ENCODE measurements at regions not wholly inside any gene's neighbourhood (a gene's known extent, or its start where the extent isn't known, plus 50 kb on each side); places are given as distances from the start of the nearest gene placed in this dataset.

DNA sequence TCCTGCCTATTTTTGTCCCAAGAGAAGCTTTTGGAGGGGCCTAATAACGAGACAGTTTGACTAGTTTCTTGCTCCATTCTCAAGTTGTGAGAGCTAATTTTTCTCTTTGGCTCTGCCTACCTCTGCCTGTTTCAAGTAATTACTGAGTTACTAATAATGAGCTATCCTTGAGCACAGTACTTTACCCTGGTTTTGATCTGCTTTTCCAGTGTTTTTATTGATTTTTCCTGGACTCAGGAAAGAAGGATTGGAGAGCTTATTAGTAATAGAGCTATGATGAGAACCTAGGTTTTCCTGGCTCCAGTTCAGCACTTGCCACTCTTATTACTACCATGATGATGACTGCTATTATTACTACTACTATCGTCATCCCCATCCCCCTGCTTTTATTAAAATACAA is 106.7 kb downstream of the HS3ST3B1 start:
- Histone ChIP-seq H3K27me3 (replicated peaks; ENCODE audit: control insufficient read depth, insufficient read depth, low read length) (no peaks in the 10 kb centered on the region), H3K4me1 (no peaks in the 10 kb centered on the region), H3K4me3 (ENCODE audit: low read depth, low read length) (no peak overlapping the region), H3K9me3 (no peaks in the 10 kb centered on the region), H3K36me3 (ENCODE audit: control insufficient read depth, insufficient read depth, low read length) (no peaks in the 10 kb centered on the region)
- intact Hi-C loops (cut with micrococcal nuclease; ENCODE audit: unreplicated experiment) = no loop called here
- no peak for DNase-seq
- ChIA-PET CTCF (no interaction called here), POLR2A (no interaction called here)
- Mint-ChIP-seq H3K27ac (ENCODE audit: unreplicated experiment) (no peak overlapping the region), H3K36me3 (ENCODE audit: insufficient read depth, unreplicated experiment) (no peaks in the 10 kb centered on the region), H3K9me3 (ENCODE audit: unreplicated experiment) (no peaks in the 10 kb centered on the region), H3K4me3 (ENCODE audit: unreplicated experiment) (no peak overlapping the region), H3K4me1 (ENCODE audit: low read depth, unreplicated experiment) (no peaks in the 10 kb centered on the region), H3K27me3 (ENCODE audit: insufficient read depth, unreplicated experiment) (no peaks in the 10 kb centered on the region)
- BruUV-seq (replicated peaks) = no TSS peak
- TF ChIP-seq, protein P1, sequence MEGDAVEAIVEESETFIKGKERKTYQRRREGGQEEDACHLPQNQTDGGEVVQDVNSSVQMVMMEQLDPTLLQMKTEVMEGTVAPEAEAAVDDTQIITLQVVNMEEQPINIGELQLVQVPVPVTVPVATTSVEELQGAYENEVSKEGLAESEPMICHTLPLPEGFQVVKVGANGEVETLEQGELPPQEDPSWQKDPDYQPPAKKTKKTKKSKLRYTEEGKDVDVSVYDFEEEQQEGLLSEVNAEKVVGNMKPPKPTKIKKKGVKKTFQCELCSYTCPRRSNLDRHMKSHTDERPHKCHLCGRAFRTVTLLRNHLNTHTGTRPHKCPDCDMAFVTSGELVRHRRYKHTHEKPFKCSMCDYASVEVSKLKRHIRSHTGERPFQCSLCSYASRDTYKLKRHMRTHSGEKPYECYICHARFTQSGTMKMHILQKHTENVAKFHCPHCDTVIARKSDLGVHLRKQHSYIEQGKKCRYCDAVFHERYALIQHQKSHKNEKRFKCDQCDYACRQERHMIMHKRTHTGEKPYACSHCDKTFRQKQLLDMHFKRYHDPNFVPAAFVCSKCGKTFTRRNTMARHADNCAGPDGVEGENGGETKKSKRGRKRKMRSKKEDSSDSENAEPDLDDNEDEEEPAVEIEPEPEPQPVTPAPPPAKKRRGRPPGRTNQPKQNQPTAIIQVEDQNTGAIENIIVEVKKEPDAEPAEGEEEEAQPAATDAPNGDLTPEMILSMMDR (IDR thresholded peaks at IDR 0.05; ENCODE audit: insufficient read depth in 1 of 2, low read depth in 1 of 2, low read length in 1 of 2, severe bottlenecking in 1 of 2, unreplicated experiment in 1 of 2) = no peak

DNA sequence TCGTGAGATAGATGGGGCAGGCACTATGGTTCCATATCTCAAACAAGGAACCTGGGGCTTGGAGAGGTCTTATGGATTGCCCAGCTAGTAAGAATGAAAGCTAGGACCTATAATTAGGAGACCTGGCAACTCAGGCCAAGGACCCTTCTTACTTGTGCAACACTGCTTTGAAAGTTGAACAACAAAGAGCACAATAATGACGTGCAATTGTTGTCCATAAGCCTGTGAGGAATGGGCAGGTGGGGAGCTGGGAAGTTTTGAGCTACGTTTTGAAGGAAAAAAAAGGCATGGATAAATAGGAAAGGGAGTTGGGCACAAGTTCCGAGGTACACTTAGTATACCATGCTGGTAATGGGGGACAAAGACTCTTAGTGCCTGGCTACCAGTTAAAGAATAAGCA is 104.3 kb downstream of the HS3ST3B1 start:
- Mint-ChIP-seq H3K27me3 (ENCODE audit: insufficient read depth, unreplicated experiment) (no peaks in the 10 kb centered on the region), H3K36me3 (ENCODE audit: insufficient read depth, unreplicated experiment) (no peaks in the 10 kb centered on the region), H3K27ac (ENCODE audit: unreplicated experiment) (no peak overlapping the region), H3K4me3 (ENCODE audit: unreplicated experiment) (no peak overlapping the region), H3K4me1 (ENCODE audit: low read depth, unreplicated experiment) (no peaks in the 10 kb centered on the region), H3K9me3 (ENCODE audit: unreplicated experiment) (no peaks in the 10 kb centered on the region)
- POLR2A ChIA-PET = no interaction called here
- CTCF ChIA-PET = no interaction called here
- no TSS peak for BruUV-seq (replicated peaks)
- no peak overlapping the region for H3K4me3 ChIP-seq (ENCODE audit: low read depth, low read length)
- TF ChIP-seq, protein P1 (IDR thresholded peaks at IDR 0.05; ENCODE audit: insufficient read depth in 1 of 2, low read depth in 1 of 2, low read length in 1 of 2, severe bottlenecking in 1 of 2, unreplicated experiment in 1 of 2) = no peak
- no peaks in the 10 kb centered on the region for H3K36me3 ChIP-seq (ENCODE audit: control insufficient read depth, insufficient read depth, low read length)
- H3K9me3 ChIP-seq = no peaks in the 10 kb centered on the region
- no peaks in the 10 kb centered on the region for H3K4me1 ChIP-seq
- DNase-seq = no peak
- intact Hi-C loops (cut with micrococcal nuclease; ENCODE audit: unreplicated experiment) = no loop called here
- no peaks in the 10 kb centered on the region for H3K27me3 ChIP-seq (replicated peaks; ENCODE audit: control insufficient read depth, insufficient read depth, low read length)

All from Caco-2 (cell line).